Ecto neural progenitor cell (in vitro differentiated cells): ENCODE measurements at regions not wholly inside any gene's neighbourhood (a gene's known extent, or its start where the extent isn't known, plus 50 kb on each side); places are given as distances from the start of the nearest gene placed in this dataset.

ENCODE experiments used
- DNase-seq: peaks from one replicate; pipeline ENCODE4 v3.0.0-alpha.2; 2018; ENCODE audit warnings: low spot score

DNA sequence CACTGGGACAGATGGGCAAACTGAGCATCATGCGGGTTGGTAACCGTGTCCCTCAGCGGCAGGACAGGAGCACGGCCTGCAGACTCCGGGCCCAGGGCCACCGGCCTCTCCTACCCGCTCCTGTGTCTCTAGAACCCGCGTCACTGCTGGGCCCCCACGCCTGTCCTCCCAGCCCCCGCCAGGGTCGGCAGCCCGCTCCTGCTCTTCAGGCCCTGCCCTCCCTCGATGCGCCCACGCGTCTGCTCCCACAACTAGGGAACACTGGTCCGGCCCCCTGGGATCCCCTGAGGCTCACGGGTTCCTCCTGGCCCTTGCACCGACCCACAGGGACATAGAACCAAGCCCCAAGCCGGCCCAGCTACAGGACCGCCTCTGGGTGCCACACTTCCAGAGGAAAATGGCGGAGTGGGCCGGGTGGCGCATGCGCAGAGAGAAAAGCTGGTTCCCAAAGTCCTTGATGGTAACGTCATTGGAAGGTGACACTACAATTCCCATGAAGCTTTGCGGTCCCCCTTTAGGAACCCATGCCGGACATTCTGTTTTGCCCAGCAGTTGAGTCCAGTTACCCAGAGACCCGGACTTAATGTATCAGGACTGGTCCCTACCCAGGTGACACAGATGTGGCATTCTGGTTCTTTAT is 2712.5 kb upstream of the OR11H1 start:
- DNase-seq, result peak; percentile 4
